GM06990 (cell line): ENCODE measurements at regions not wholly inside any gene's neighbourhood (a gene's known extent, or its start where the extent isn't known, plus 50 kb on each side); places are given as distances from the start of the nearest gene placed in this dataset.

Experiments used
- DNase-seq: peaks from one replicate; pipeline ENCODE4 v3.0.0-alpha.2; 2011; ENCODE audit not compliant: insufficient read length; ENCODE audit errors: extremely low read depth
- H3K27me3 ChIP-seq: replicated peaks from 2 replicates; pipeline ENCODE4 v1.6.0; 2011; ENCODE audit warnings: low read length; ENCODE audit not compliant: control insufficient read depth, insufficient read depth
- H3K36me3 ChIP-seq: 2 replicates; pipeline ENCODE4 v1.5.1; 2011; ENCODE audit warnings: low read length; ENCODE audit not compliant: control insufficient read depth, insufficient read depth
- H3K4me3 ChIP-seq: replicated peaks from 2 replicates; pipeline ENCODE4 v1.5.1; 2011; ENCODE audit warnings: low read depth, mild to moderate bottlenecking, control low read depth, low read length
- CTCF ChIP-seq: IDR thresholded peaks from 2 replicates; pipeline ENCODE4 v1.5.1; 2011; ENCODE audit warnings: low read length, control low read depth, mild to moderate bottlenecking, inconsistent platforms; ENCODE audit not compliant: insufficient read depth, poor library complexity, severe bottlenecking

DNA sequence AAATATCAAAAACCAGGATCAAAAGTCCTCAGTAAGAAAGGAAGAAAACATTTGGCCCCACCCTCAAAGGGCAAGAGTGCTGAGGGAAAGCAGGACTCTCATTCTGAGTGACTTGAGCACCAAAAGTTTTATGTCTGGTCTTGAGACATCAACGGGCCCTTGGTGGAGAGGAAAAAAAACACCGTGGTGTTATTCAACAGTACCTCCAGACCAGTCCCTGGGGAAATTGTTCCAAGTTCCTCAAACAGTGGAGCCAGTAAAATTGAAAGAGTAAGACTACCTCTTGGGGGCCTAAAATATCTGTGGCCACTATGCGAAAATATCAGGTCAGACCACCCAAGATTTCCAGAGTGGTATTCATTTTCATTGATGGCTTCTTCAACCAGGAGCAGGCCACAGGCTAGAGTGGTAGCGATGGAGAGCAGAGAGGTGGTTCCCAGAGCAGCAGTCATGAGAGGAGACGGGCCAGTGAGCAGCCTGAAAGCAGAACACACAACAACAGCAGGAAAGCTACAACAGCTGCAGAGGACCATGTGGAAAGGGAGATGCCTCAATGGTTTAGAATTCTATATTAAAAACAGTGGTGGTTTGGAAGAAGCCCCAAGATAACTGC, 63.7 kb upstream of the RPL34 start:
- Histone ChIP-seq H3K4me3 (no peak overlapping the region), H3K36me3 (no peaks in the 10 kb centered on the region), H3K27me3 (no peaks in the 10 kb centered on the region)
- DNase-seq, result no peak
- no peak for TF ChIP-seq CTCF

DNA sequence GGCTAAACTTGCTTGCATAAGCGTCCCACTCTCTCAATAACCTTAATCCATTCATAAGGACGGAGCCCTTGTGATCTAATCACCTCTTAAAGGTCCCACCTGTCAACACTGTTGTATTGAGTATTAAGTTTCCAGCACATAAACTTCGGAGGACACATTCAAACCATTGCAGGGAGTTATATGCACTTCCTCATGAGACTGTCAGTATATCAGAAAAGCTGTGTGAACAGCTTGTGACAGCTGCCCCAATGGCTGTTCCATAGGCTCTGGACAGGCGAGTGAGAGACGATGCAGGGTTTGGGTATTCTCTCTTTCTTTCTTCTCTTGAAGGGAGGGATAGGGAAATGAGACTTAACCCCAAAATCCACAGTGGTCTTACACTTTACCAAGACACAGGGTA, 64.2 kb upstream of the RPL34 start:
- Histone ChIP-seq H3K36me3 (no peaks in the 10 kb centered on the region), H3K27me3 (no peaks in the 10 kb centered on the region), H3K4me3 (no peak overlapping the region)
- no peak for DNase-seq
- no peak for TF ChIP-seq CTCF

- DNase-seq, result no peak
- no peaks in the 10 kb centered on the region for H3K27me3 ChIP-seq
- no peaks in the 10 kb centered on the region for H3K36me3 ChIP-seq
- no peak for TF ChIP-seq CTCF
- no peak overlapping the region for H3K4me3 ChIP-seq
Observed at GRCh38 chr4:108555701-108556100, 64.7 kb upstream of the RPL34 start.

DNA sequence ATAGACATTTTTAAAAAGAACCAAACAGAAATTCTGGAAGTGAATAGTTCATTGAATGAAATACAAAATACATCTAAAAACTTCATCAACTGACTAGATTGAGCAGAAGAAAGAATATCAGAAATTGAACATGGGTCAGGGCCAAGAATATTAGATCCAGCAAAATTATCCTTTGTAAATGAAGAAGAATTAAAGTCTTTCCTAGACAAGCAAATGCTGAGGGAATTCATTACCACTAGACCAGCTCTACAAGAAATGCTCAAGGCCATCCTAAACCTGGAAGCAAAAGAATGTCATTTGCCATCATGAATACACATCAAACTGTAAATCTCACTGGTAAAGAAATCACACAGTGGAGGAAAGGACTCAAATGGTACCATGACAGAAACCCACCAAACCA, 72.7 kb upstream of the RPL34 start:
- no peak for TF ChIP-seq CTCF
- no peak for DNase-seq
- no peak overlapping the region for H3K4me3 ChIP-seq
- H3K36me3 ChIP-seq, result no peaks in the 10 kb centered on the region
- H3K27me3 ChIP-seq, result no peaks in the 10 kb centered on the region

DNA sequence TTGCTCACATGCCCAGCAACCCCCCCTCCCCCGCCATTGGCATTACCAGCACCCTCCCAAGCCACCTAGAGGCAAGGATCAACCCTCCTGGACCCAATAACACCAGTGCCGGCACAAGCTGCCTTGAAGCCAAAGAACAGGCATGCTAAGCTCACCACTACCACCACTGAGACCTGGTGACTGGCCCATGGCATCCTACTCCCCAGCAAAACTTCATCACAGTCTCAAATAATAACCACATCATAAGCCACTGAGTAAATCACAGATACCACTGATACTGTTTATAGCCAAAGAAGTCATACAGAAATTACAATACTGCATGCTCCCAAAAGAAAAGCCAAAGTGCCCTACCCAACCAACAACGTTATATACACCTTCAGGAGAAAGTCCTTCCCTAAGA, 73.6 kb upstream of the RPL34 start:
- no peak for TF ChIP-seq CTCF
- DNase-seq, result no peak
- Histone ChIP-seq H3K36me3 (no peaks in the 10 kb centered on the region), H3K4me3 (no peak overlapping the region), H3K27me3 (no peaks in the 10 kb centered on the region)

GRCh38 chr4:108544481-108544880, 75.9 kb upstream of the RPL34 start:
- no peaks in the 10 kb centered on the region for H3K27me3 ChIP-seq
- no peaks in the 10 kb centered on the region for H3K36me3 ChIP-seq
- TF ChIP-seq CTCF, result no peak
- no peak overlapping the region for H3K4me3 ChIP-seq
- no peak for DNase-seq
